NT2/D1 (cell line): ENCODE measurements at regions not wholly inside any gene's neighbourhood (a gene's known extent, or its start where the extent isn't known, plus 50 kb on each side); places are given as distances from the start of the nearest gene placed in this dataset.

Experiments used
- YY1 ChIP-seq: IDR thresholded peaks from 2 replicates; pipeline ENCODE4 v1.6.1; 2011; ENCODE audit not compliant: insufficient read length, insufficient read depth
- ZNF274 ChIP-seq: IDR thresholded peaks from 2 replicates; pipeline ENCODE4 v1.6.1; 2011; ENCODE audit warnings: mild to moderate bottlenecking, low read depth, low read length

- TF ChIP-seq ZNF274 (no peak), YY1 (no peak)
Measured at GRCh38 chr4:117868201-117868600, 166.1 kb upstream of the NDST3 start.
